ENCODE measurements at regions not wholly inside any gene's neighbourhood (a gene's known extent, or its start where the extent isn't known, plus 50 kb on each side); places are given as distances from the start of the nearest gene placed in this dataset.

- DNase-seq, result no peak
- Histone ChIP-seq H3F3A (ENCODE audit: insufficient read depth, low read length) (no peaks in the 10 kb centered on the region), H3K4me3 (ENCODE audit: low read length) (no peak overlapping the region), H2AFZ (ENCODE audit: low read length) (no peak overlapping the region), H3K4me1 (ENCODE audit: low read length) (no peaks in the 10 kb centered on the region), H3K9me2 (replicated peaks; ENCODE audit: insufficient read depth, low read length) (no peaks in the 10 kb centered on the region), H3K36me3 (replicated peaks; ENCODE audit: insufficient read depth, low read length) (no peaks in the 10 kb centered on the region), H3K27ac (ENCODE audit: low read length) (no peak overlapping the region), H4K20me1 (ENCODE audit: insufficient read depth, low read length) (no peaks in the 10 kb centered on the region), H3K9me3 (replicated peaks; ENCODE audit: insufficient read depth, low read length) (no peaks in the 10 kb centered on the region), H3K4me2 (ENCODE audit: low read depth, low read length) (no peak overlapping the region), H3K9ac (ENCODE audit: low read length) (no peak overlapping the region), H3K79me2 (ENCODE audit: low read length) (no peaks in the 10 kb centered on the region), H3K27me3 (replicated peaks; ENCODE audit: insufficient read depth, low read length) (no peaks in the 10 kb centered on the region)
- no peak for TF ChIP-seq EZH2phosphoT487 (IDR thresholded peaks at IDR 0.05; ENCODE audit: low read length)
- no peak for TF ChIP-seq EZH2 (optimal IDR thresholded peaks at IDR 0.05; ENCODE audit: low read depth, low read length)
- TF ChIP-seq, protein P1, sequence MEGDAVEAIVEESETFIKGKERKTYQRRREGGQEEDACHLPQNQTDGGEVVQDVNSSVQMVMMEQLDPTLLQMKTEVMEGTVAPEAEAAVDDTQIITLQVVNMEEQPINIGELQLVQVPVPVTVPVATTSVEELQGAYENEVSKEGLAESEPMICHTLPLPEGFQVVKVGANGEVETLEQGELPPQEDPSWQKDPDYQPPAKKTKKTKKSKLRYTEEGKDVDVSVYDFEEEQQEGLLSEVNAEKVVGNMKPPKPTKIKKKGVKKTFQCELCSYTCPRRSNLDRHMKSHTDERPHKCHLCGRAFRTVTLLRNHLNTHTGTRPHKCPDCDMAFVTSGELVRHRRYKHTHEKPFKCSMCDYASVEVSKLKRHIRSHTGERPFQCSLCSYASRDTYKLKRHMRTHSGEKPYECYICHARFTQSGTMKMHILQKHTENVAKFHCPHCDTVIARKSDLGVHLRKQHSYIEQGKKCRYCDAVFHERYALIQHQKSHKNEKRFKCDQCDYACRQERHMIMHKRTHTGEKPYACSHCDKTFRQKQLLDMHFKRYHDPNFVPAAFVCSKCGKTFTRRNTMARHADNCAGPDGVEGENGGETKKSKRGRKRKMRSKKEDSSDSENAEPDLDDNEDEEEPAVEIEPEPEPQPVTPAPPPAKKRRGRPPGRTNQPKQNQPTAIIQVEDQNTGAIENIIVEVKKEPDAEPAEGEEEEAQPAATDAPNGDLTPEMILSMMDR (IDR thresholded peaks at IDR 0.05; ENCODE audit: low read length), result no peak
Measured at GRCh38 chr18:22493940-22494339, 76.2 kb upstream of the CTAGE1 start.

DNA sequence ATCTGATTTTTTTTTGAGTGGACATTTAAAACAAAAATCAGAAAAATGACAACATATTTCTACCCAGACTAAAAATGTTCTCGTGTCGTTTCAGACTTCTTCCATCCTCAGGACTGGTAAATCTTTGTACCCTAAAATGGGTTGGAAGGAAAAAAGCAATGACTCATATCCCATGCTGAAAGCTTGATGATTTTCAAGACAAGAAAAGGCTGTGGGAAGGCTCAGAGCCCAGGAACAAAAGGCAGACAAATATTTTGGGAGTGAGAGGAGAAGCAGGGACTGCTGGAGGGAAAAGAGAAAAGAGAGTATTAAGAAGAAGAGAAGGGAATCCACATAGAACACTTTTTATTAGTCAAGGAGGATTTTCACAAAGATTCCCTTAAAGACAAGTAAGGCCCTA is 77.1 kb upstream of the CTAGE1 start:
- no peaks in the 10 kb centered on the region for H3K9me2 ChIP-seq (replicated peaks; ENCODE audit: insufficient read depth, low read length)
- H3K27ac ChIP-seq (ENCODE audit: low read length), result no peak overlapping the region
- H3F3A ChIP-seq (ENCODE audit: insufficient read depth, low read length), result no peaks in the 10 kb centered on the region
- H3K9me3 ChIP-seq (replicated peaks; ENCODE audit: insufficient read depth, low read length), result no peaks in the 10 kb centered on the region
- no peak overlapping the region for H2AFZ ChIP-seq (ENCODE audit: low read length)
- no peaks in the 10 kb centered on the region for H3K4me1 ChIP-seq (ENCODE audit: low read length)
- H4K20me1 ChIP-seq (ENCODE audit: insufficient read depth, low read length), result no peaks in the 10 kb centered on the region
- no peak overlapping the region for H3K4me2 ChIP-seq (ENCODE audit: low read depth, low read length)
- H3K36me3 ChIP-seq (replicated peaks; ENCODE audit: insufficient read depth, low read length), result no peaks in the 10 kb centered on the region
- H3K4me3 ChIP-seq (ENCODE audit: low read length), result no peak overlapping the region
- TF ChIP-seq EZH2 (optimal IDR thresholded peaks at IDR 0.05; ENCODE audit: low read depth, low read length), result no peak
- TF ChIP-seq EZH2phosphoT487 (IDR thresholded peaks at IDR 0.05; ENCODE audit: low read length), result no peak
- TF ChIP-seq, protein P1 (IDR thresholded peaks at IDR 0.05; ENCODE audit: low read length), result no peak
- H3K27me3 ChIP-seq (replicated peaks; ENCODE audit: insufficient read depth, low read length), result no peaks in the 10 kb centered on the region
- H3K79me2 ChIP-seq (ENCODE audit: low read length), result no peaks in the 10 kb centered on the region
- DNase-seq, result no peak
- H3K9ac ChIP-seq (ENCODE audit: low read length), result no peak overlapping the region

- no peaks in the 10 kb centered on the region for H3K27me3 ChIP-seq (replicated peaks; ENCODE audit: insufficient read depth, low read length)
- H3K27ac ChIP-seq (ENCODE audit: low read length), result no peak overlapping the region
- no peaks in the 10 kb centered on the region for H3K9me3 ChIP-seq (replicated peaks; ENCODE audit: insufficient read depth, low read length)
- no peak overlapping the region for H3K4me2 ChIP-seq (ENCODE audit: low read depth, low read length)
- no peaks in the 10 kb centered on the region for H3K36me3 ChIP-seq (replicated peaks; ENCODE audit: insufficient read depth, low read length)
- H3K79me2 ChIP-seq (ENCODE audit: low read length), result no peaks in the 10 kb centered on the region
- H3K9me2 ChIP-seq (replicated peaks; ENCODE audit: insufficient read depth, low read length), result no peaks in the 10 kb centered on the region
- DNase-seq, result no peak
- no peak overlapping the region for H3K9ac ChIP-seq (ENCODE audit: low read length)
- no peaks in the 10 kb centered on the region for H3F3A ChIP-seq (ENCODE audit: insufficient read depth, low read length)
- no peak overlapping the region for H2AFZ ChIP-seq (ENCODE audit: low read length)
- TF ChIP-seq EZH2phosphoT487 (IDR thresholded peaks at IDR 0.05; ENCODE audit: low read length), result no peak
- TF ChIP-seq, protein P1 (IDR thresholded peaks at IDR 0.05; ENCODE audit: low read length), result no peak
- TF ChIP-seq EZH2 (optimal IDR thresholded peaks at IDR 0.05; ENCODE audit: low read depth, low read length), result no peak
- H4K20me1 ChIP-seq (ENCODE audit: insufficient read depth, low read length), result no peaks in the 10 kb centered on the region
- H3K4me1 ChIP-seq (ENCODE audit: low read length), result no peaks in the 10 kb centered on the region
- H3K4me3 ChIP-seq (ENCODE audit: low read length), result no peak overlapping the region
Measured at GRCh38 chr18:22499421-22499820, 81.7 kb upstream of the CTAGE1 start.

Measured in MM.1S (cell line).